ENCODE measurements at regions not wholly inside any gene's neighbourhood (a gene's known extent, or its start where the extent isn't known, plus 50 kb on each side); places are given as distances from the start of the nearest gene placed in this dataset.
"Not testable (repeated sequence)": the region's sequence is repeated elsewhere in the genome, so short reads cannot be mapped to it uniquely, and the experiment has no call there.

GRCh38 chrX:94341730-94342129 is 667.7 kb downstream of the FAM133A start:
- not testable (repeated sequence) for H3K36me3 Mint-ChIP-seq; ATAC-seq (ENCODE audit: low read depth in 2 of 2); H3K4me1 ChIP-seq (ENCODE audit: control insufficient read depth, insufficient read depth, low read length, poor library complexity, severe bottlenecking); DNase-seq; H3K4me1 Mint-ChIP-seq; H3K4me3 ChIP-seq (ENCODE audit: low read depth, low read length); H3K27me3 ChIP-seq (ENCODE audit: control insufficient read depth, insufficient read depth, low read length); H3K27me3 Mint-ChIP-seq; H3K9me3 ChIP-seq (ENCODE audit: control insufficient read depth in 2 of 2, low read length in 2 of 2); H3K4me3 Mint-ChIP-seq; H3K36me3 ChIP-seq (ENCODE audit: control insufficient read depth, insufficient read depth, low read length); H3K9me3 Mint-ChIP-seq; H3K27ac ChIP-seq (ENCODE audit: insufficient read depth, low read length, poor library complexity, severe bottlenecking); H3K27ac Mint-ChIP-seq

GRCh38 chrX:94361241-94361640 is 687.2 kb downstream of the FAM133A start:
- Mint-ChIP-seq H3K4me1 (no peaks in the 10 kb centered on the region), H3K27me3 (no peaks in the 10 kb centered on the region), H3K27ac (no peak overlapping the region), H3K36me3 (no peaks in the 10 kb centered on the region), H3K4me3 (no peak overlapping the region), H3K9me3 (peaks cover 0 to 7% (median 3%) of the 10 kb centered on the region in 7 donors)
- DNase-seq (no peak), ATAC-seq (ENCODE audit: low read depth in 2 of 2) (no peak)
- Histone ChIP-seq H3K27ac (ENCODE audit: insufficient read depth, low read length, poor library complexity, severe bottlenecking) (no peak overlapping the region), H3K4me1 (ENCODE audit: control insufficient read depth, insufficient read depth, low read length, poor library complexity, severe bottlenecking) (no peaks in the 10 kb centered on the region), H3K27me3 (ENCODE audit: control insufficient read depth, insufficient read depth, low read length) (no peaks in the 10 kb centered on the region), H3K9me3 (ENCODE audit: control insufficient read depth in 2 of 2, low read length in 2 of 2) (no peaks in the 10 kb centered on the region), H3K36me3 (ENCODE audit: control insufficient read depth, insufficient read depth, low read length) (no peaks in the 10 kb centered on the region), H3K4me3 (ENCODE audit: low read depth, low read length) (no peak overlapping the region)

DNA sequence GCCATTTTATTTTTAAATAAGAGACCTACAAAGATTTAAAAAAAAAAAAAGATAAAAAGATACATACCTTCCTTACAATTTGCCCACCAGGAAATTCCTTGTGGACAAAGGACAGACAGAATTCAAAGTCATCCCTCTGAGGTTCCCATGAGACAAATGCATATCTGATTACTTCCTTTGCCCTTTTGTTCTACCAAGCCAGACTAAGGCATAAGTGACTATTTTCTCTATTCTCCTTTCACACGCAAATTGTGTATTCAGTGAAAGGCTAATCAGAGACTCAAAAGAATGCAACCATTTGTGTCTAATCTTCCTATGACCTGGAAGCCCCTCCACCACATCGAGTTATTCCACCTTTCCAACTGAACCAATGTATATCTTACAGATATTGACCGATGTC is 691.7 kb downstream of the FAM133A start:
- Mint-ChIP-seq H3K27me3 (no peaks in the 10 kb centered on the region), H3K4me3 (no peak overlapping the region), H3K9me3 (peaks cover 0 to 5% (median 1%) of the 10 kb centered on the region in 7 donors), H3K4me1 (no peaks in the 10 kb centered on the region), H3K27ac (no peak overlapping the region), H3K36me3 (no peaks in the 10 kb centered on the region)
- Histone ChIP-seq H3K36me3 (ENCODE audit: control insufficient read depth, insufficient read depth, low read length) (no peaks in the 10 kb centered on the region), H3K9me3 (ENCODE audit: control insufficient read depth in 2 of 2, low read length in 2 of 2) (no peaks in the 10 kb centered on the region), H3K4me1 (ENCODE audit: control insufficient read depth, insufficient read depth, low read length, poor library complexity, severe bottlenecking) (no peaks in the 10 kb centered on the region), H3K4me3 (ENCODE audit: low read depth, low read length) (no peak overlapping the region), H3K27me3 (ENCODE audit: control insufficient read depth, insufficient read depth, low read length) (no peaks in the 10 kb centered on the region), H3K27ac (ENCODE audit: insufficient read depth, low read length, poor library complexity, severe bottlenecking) (no peak overlapping the region)
- no peak for ATAC-seq (ENCODE audit: low read depth in 2 of 2)
- no peak for DNase-seq

DNA sequence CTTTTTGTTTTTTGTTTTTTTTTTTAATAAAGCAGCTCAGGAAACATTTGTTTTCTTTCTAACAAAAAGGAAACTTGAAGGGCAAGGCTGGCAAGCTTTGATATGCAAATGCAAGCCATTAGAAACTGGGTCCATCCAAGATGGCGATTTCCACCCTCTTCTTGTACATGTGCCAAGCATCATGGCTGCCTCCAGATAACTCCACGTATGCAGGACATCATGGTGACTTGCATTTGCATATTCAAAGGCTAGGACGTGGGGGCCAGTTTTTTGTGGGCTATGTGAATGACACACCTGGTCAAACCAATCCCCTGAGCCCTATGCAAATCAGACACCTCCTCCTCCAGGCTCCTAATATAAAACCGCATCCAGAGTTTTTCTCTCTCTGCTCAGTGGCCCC is 692.6 kb downstream of the FAM133A start:
- Histone ChIP-seq H3K27me3 (ENCODE audit: control insufficient read depth, insufficient read depth, low read length) (no peaks in the 10 kb centered on the region), H3K4me1 (ENCODE audit: control insufficient read depth, insufficient read depth, low read length, poor library complexity, severe bottlenecking) (no peaks in the 10 kb centered on the region), H3K4me3 (ENCODE audit: low read depth, low read length) (no peak overlapping the region), H3K27ac (ENCODE audit: insufficient read depth, low read length, poor library complexity, severe bottlenecking) (no peak overlapping the region), H3K36me3 (ENCODE audit: control insufficient read depth, insufficient read depth, low read length) (no peaks in the 10 kb centered on the region), H3K9me3 (ENCODE audit: control insufficient read depth in 2 of 2, low read length in 2 of 2) (no peaks in the 10 kb centered on the region)
- H3K27me3 Mint-ChIP-seq = no peaks in the 10 kb centered on the region
- no peaks in the 10 kb centered on the region for H3K36me3 Mint-ChIP-seq
- DNase-seq (no peak), ATAC-seq (ENCODE audit: low read depth in 2 of 2) (no peak)
- no peak overlapping the region for H3K27ac Mint-ChIP-seq
- peaks cover 0 to 7% (median 1%) of the 10 kb centered on the region in 7 donors for H3K9me3 Mint-ChIP-seq
- H3K4me1 Mint-ChIP-seq = no peaks in the 10 kb centered on the region
- no peak overlapping the region for H3K4me3 Mint-ChIP-seq

- Mint-ChIP-seq H3K36me3 (no peaks in the 10 kb centered on the region), H3K4me3 (no peak overlapping the region), H3K27ac (no peak overlapping the region), H3K4me1 (no peaks in the 10 kb centered on the region), H3K27me3 (no peaks in the 10 kb centered on the region), H3K9me3 (peaks cover 2 to 11% (median 5%) of the 10 kb centered on the region in 7 donors)
- DNase-seq (no peak), ATAC-seq (ENCODE audit: low read depth in 2 of 2) (no peak)
- Histone ChIP-seq H3K36me3 (ENCODE audit: control insufficient read depth, insufficient read depth, low read length) (no peaks in the 10 kb centered on the region), H3K9me3 (ENCODE audit: control insufficient read depth in 2 of 2, low read length in 2 of 2) (no peaks in the 10 kb centered on the region), H3K4me3 (ENCODE audit: low read depth, low read length) (no peak overlapping the region), H3K27ac (ENCODE audit: insufficient read depth, low read length, poor library complexity, severe bottlenecking) (no peak overlapping the region), H3K4me1 (ENCODE audit: control insufficient read depth, insufficient read depth, low read length, poor library complexity, severe bottlenecking) (no peaks in the 10 kb centered on the region), H3K27me3 (ENCODE audit: control insufficient read depth, insufficient read depth, low read length) (no peaks in the 10 kb centered on the region)
These were observed 715.0 kb downstream of the FAM133A start for GRCh38 chrX:94389044-94389443.

- no peaks in the 10 kb centered on the region for H3K27me3 Mint-ChIP-seq
- no peak overlapping the region for H3K4me3 Mint-ChIP-seq
- no peaks in the 10 kb centered on the region for H3K36me3 ChIP-seq (ENCODE audit: control insufficient read depth, insufficient read depth, low read length)
- H3K4me1 ChIP-seq (ENCODE audit: control insufficient read depth, insufficient read depth, low read length, poor library complexity, severe bottlenecking) = no peaks in the 10 kb centered on the region
- no peaks in the 10 kb centered on the region for H3K27me3 ChIP-seq (ENCODE audit: control insufficient read depth, insufficient read depth, low read length)
- ATAC-seq (ENCODE audit: low read depth in 2 of 2) = no peak
- no peak for DNase-seq
- H3K4me3 ChIP-seq (ENCODE audit: low read depth, low read length) = no peak overlapping the region
- no peaks in the 10 kb centered on the region for H3K4me1 Mint-ChIP-seq
- no peak overlapping the region for H3K27ac ChIP-seq (ENCODE audit: insufficient read depth, low read length, poor library complexity, severe bottlenecking)
- H3K27ac Mint-ChIP-seq = no peak overlapping the region
- no peaks in the 10 kb centered on the region for H3K36me3 Mint-ChIP-seq
- peaks cover 0 to 3% of the 10 kb centered on the region in 2 experiments for H3K9me3 ChIP-seq (ENCODE audit: control insufficient read depth in 2 of 2, low read length in 2 of 2)
- peaks cover 0 to 5% (median 0%) of the 10 kb centered on the region in 7 donors for H3K9me3 Mint-ChIP-seq
These were observed 726.5 kb downstream of the FAM133A start for GRCh38 chrX:94400488-94400887.

- Mint-ChIP-seq H3K27me3 (no peaks in the 10 kb centered on the region), H3K36me3 (no peaks in the 10 kb centered on the region), H3K4me3 (no peak overlapping the region), H3K4me1 (no peaks in the 10 kb centered on the region), H3K27ac (no peak overlapping the region), H3K9me3 (peaks cover 0 to 5% (median 0%) of the 10 kb centered on the region in 7 donors)
- Histone ChIP-seq H3K9me3 (ENCODE audit: control insufficient read depth in 2 of 2, low read length in 2 of 2) (peaks cover 0 to 3% of the 10 kb centered on the region in 2 experiments), H3K27ac (ENCODE audit: insufficient read depth, low read length, poor library complexity, severe bottlenecking) (no peak overlapping the region), H3K4me3 (ENCODE audit: low read depth, low read length) (no peak overlapping the region), H3K27me3 (ENCODE audit: control insufficient read depth, insufficient read depth, low read length) (no peaks in the 10 kb centered on the region), H3K36me3 (ENCODE audit: control insufficient read depth, insufficient read depth, low read length) (no peaks in the 10 kb centered on the region), H3K4me1 (ENCODE audit: control insufficient read depth, insufficient read depth, low read length, poor library complexity, severe bottlenecking) (no peaks in the 10 kb centered on the region)
- ATAC-seq (ENCODE audit: low read depth in 2 of 2) (no peak), DNase-seq (no peak)
These were observed 727.4 kb downstream of the FAM133A start for GRCh38 chrX:94401426-94401825.

GRCh38 chrX:94414746-94415145 is 740.7 kb downstream of the FAM133A start:
- Histone ChIP-seq H3K36me3 (ENCODE audit: control insufficient read depth, insufficient read depth, low read length) (no peaks in the 10 kb centered on the region), H3K4me3 (ENCODE audit: low read depth, low read length) (no peak overlapping the region), H3K27ac (ENCODE audit: insufficient read depth, low read length, poor library complexity, severe bottlenecking) (no peak overlapping the region), H3K27me3 (ENCODE audit: control insufficient read depth, insufficient read depth, low read length) (no peaks in the 10 kb centered on the region), H3K9me3 (ENCODE audit: control insufficient read depth in 2 of 2, low read length in 2 of 2) (peaks cover 0 to 5% of the 10 kb centered on the region in 2 experiments), H3K4me1 (ENCODE audit: control insufficient read depth, insufficient read depth, low read length, poor library complexity, severe bottlenecking) (no peaks in the 10 kb centered on the region)
- DNase-seq (no peak), ATAC-seq (ENCODE audit: low read depth in 2 of 2) (no peak)
- Mint-ChIP-seq H3K36me3 (no peaks in the 10 kb centered on the region), H3K9me3 (peaks cover 0 to 5% (median 0%) of the 10 kb centered on the region in 7 donors), H3K4me1 (no peaks in the 10 kb centered on the region), H3K27ac (no peak overlapping the region), H3K27me3 (no peaks in the 10 kb centered on the region), H3K4me3 (no peak overlapping the region)
